ENCODE measurements at regions not wholly inside any gene's neighbourhood (a gene's known extent, or its start where the extent isn't known, plus 50 kb on each side); places are given as distances from the start of the nearest gene placed in this dataset.

DNA sequence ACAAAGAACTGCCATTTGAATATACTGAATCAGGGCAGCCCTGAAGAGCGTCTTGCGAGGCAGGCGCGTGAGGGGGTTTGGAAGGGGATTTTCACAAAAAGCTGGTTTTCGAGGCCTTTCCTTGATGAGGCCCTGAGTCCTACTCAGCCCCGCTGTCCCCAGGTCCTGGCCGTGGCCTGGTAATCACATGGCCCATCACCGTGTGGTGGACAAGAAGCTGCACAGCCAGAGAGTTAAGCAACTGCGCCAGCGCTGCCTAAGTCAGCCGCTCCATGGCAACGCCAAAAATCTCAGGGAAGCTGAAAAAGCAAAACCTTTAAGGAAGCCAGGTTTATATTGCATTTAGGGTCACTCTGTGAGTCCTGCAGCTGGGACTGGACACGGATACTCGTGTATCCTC, 341.2 kb upstream of the MYT1L start:
- no peaks in the 10 kb centered on the region for H3K4me1 ChIP-seq
- intact Hi-C loops (cut with DNase I): no loop called here
- H3K9me3 ChIP-seq: no peaks in the 10 kb centered on the region
- H3K27ac ChIP-seq (replicated peaks in 1 of 4): no peak overlapping the region
- peaks cover 0 to 5% (median 0%) of the 10 kb centered on the region in 4 donors for H3K27me3 ChIP-seq
- 94% methylated on average over 12 of the region's 14 CpGs for WGBS
- TF ChIP-seq EP300 (IDR thresholded peaks at IDR 0.05) (no peak), POLR2A (IDR thresholded peaks at IDR 0.05; ENCODE audit: low read depth) (no peak), POLR2AphosphoS5 (IDR thresholded peaks at IDR 0.05) (no peak)
- TF ChIP-seq, protein P1, sequence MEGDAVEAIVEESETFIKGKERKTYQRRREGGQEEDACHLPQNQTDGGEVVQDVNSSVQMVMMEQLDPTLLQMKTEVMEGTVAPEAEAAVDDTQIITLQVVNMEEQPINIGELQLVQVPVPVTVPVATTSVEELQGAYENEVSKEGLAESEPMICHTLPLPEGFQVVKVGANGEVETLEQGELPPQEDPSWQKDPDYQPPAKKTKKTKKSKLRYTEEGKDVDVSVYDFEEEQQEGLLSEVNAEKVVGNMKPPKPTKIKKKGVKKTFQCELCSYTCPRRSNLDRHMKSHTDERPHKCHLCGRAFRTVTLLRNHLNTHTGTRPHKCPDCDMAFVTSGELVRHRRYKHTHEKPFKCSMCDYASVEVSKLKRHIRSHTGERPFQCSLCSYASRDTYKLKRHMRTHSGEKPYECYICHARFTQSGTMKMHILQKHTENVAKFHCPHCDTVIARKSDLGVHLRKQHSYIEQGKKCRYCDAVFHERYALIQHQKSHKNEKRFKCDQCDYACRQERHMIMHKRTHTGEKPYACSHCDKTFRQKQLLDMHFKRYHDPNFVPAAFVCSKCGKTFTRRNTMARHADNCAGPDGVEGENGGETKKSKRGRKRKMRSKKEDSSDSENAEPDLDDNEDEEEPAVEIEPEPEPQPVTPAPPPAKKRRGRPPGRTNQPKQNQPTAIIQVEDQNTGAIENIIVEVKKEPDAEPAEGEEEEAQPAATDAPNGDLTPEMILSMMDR (IDR thresholded peaks at IDR 0.05): no peak
- no peak for DNase-seq (ENCODE audit: extremely low spot score)
- H3K36me3 ChIP-seq: no peaks in the 10 kb centered on the region
- no peak overlapping the region for H3K4me3 ChIP-seq

DNA sequence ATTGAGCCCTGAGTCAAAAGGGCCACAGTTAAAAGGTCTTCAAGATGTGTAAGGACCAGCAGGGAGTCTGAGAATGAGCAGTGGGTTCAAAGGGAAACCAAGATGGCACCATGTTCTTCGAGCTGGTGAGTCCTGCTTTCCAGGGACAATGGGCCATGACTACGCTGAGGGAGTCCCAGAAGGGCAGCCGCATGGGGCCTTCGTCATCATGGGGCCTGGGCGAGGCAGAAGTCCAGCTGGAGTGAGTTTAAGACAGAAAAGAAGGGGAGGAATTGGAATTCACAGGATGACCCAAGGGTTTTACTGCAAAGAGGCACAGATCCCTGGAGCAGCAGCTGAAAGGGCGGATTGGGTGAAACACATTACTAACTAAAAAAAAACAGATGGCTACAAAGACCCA, 340.8 kb upstream of the MYT1L start:
- Histone ChIP-seq H3K27me3 (peaks cover 0 to 5% (median 0%) of the 10 kb centered on the region in 4 donors), H3K9me3 (no peaks in the 10 kb centered on the region), H3K4me3 (no peak overlapping the region), H3K27ac (replicated peaks in 1 of 4) (no peak overlapping the region), H3K4me1 (no peaks in the 10 kb centered on the region), H3K36me3 (no peaks in the 10 kb centered on the region)
- DNase-seq (ENCODE audit: extremely low spot score): no peak
- TF ChIP-seq POLR2A (IDR thresholded peaks at IDR 0.05; ENCODE audit: low read depth) (no peak), POLR2AphosphoS5 (IDR thresholded peaks at IDR 0.05) (no peak), EP300 (IDR thresholded peaks at IDR 0.05) (no peak)
- TF ChIP-seq, protein P1 (IDR thresholded peaks at IDR 0.05): no peak
- intact Hi-C loops (cut with DNase I): no loop called here
- WGBS: 89% methylated on average over 6 of the region's 6 CpGs

DNA sequence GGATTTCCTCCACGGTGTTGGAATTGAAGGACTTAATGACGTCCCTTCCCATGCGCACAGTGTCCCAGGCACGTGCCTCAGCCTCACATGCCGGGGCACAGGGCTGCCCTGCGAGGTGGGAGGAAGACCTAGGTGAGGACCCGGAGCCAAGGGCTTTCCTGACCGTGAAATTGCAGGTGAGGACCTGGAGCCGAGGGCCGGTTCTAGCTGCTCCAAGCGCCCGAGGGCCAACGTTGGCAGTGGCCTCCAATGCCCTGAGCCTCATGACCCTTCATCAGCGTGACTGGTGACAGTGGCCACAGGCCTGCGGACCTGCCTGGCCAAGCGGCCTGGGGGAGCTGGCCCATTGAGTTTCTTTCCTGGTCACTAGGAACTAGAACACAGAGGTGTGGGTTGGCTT, 338.2 kb upstream of the MYT1L start:
- Histone ChIP-seq H3K4me1 (no peaks in the 10 kb centered on the region), H3K4me3 (no peak overlapping the region), H3K36me3 (no peaks in the 10 kb centered on the region), H3K27me3 (peaks cover 0 to 5% (median 0%) of the 10 kb centered on the region in 4 donors), H3K9me3 (no peaks in the 10 kb centered on the region), H3K27ac (replicated peaks in 1 of 4) (no peak overlapping the region)
- intact Hi-C loops (cut with DNase I): no loop called here
- TF ChIP-seq EP300 (IDR thresholded peaks at IDR 0.05): no peak
- no peak for TF ChIP-seq POLR2A (IDR thresholded peaks at IDR 0.05; ENCODE audit: low read depth)
- TF ChIP-seq, protein P1 (IDR thresholded peaks at IDR 0.05): no peak
- no peak for TF ChIP-seq POLR2AphosphoS5 (IDR thresholded peaks at IDR 0.05)
- DNase-seq (ENCODE audit: extremely low spot score): no peak
- 90% methylated on average over 3 of the region's 16 CpGs for WGBS

DNA sequence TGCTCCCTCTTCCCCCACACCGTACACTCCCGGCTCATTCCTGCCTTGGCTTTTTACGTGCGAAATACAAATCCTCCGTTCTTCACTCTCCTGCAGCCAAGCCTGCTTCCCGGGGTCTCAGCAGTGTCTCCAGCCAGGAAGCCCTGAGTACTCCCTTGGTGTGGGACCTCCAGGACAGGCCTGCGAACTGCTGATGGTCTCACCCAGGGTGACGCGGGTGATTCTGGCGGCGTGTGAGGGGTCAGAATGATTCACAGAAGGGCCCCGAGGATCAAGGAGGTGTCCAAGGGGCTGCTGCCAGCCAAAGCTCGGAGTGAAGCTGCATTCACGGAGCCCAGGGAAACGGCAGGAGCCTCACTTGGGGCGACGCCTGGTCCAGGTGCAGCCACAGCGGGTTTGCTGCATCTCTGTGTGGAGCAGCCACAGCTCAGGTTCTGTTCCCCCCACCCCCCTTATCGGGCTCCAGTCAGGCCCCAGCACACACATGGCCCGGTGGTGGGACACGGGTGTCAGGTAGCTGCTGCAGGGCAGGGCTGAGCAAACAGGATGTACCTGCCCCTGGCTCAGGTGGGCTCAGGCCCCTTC, 337.7 kb upstream of the MYT1L start:
- TF ChIP-seq EP300 (IDR thresholded peaks at IDR 0.05): no peak
- DNase-seq (ENCODE audit: extremely low spot score): no peak
- no peaks in the 10 kb centered on the region for H3K4me1 ChIP-seq
- 93% methylated on average over 18 of the region's 21 CpGs for WGBS
- no peak overlapping the region for H3K4me3 ChIP-seq
- intact Hi-C loops (cut with DNase I): no loop called here
- no peak overlapping the region for H3K27ac ChIP-seq (replicated peaks in 1 of 4)
- H3K27me3 ChIP-seq: peaks cover 0 to 5% (median 0%) of the 10 kb centered on the region in 4 donors
- no peaks in the 10 kb centered on the region for H3K9me3 ChIP-seq
- H3K36me3 ChIP-seq: no peaks in the 10 kb centered on the region

DNA sequence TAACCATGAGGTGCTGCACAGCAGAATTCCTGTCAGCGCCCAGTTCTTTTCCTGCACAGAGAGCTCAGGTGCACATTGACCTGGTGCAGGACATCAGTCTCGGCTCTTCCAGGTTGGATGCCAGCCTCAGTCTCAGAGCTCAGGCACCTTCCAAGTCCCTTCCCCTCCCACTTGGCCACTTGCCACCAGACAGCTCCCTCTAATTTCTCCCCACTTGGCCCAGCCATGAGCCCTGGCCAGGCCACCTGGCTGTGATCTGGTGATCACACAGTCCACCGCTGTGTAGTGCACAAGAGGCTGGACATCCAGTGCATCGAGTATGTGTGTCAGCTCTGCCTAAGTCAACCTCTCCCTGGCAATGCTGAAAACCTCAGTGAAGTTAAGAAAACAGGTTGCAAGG, 336.6 kb upstream of the MYT1L start:
- H3K36me3 ChIP-seq: no peaks in the 10 kb centered on the region
- TF ChIP-seq EP300 (IDR thresholded peaks at IDR 0.05): no peak
- H3K4me3 ChIP-seq: no peak overlapping the region
- 86% methylated on average over 4 of the region's 4 CpGs for WGBS
- intact Hi-C loops (cut with DNase I): no loop called here
- H3K9me3 ChIP-seq: no peaks in the 10 kb centered on the region
- no peak overlapping the region for H3K27ac ChIP-seq (replicated peaks in 1 of 4)
- DNase-seq (ENCODE audit: extremely low spot score): no peak
- H3K4me1 ChIP-seq: peaks cover 0 to 8% (median 4%) of the 10 kb centered on the region in 4 donors
- peaks cover 0 to 5% (median 0%) of the 10 kb centered on the region in 4 donors for H3K27me3 ChIP-seq

DNA sequence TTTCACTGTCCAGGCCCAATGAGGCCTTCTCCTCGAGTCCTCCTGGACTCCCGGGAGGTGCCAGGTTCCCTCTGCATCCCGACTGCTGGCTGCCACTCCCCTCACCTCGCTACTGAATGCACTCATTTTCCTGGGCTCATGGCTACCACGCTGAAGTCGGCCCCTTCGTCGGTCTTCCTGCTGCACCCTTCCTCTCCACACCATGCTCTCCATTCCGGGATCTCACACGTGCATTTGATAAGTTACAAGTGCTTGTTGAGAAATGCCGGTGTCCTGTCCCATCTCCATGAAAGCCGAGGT, 334.7 kb upstream of the MYT1L start:
- Histone ChIP-seq H3K4me1 (peaks cover 2 to 27% (median 20%) of the 10 kb centered on the region in 4 donors), H3K27ac (replicated peaks in 1 of 4) (no peak overlapping the region), H3K36me3 (no peaks in the 10 kb centered on the region), H3K27me3 (peaks cover 0 to 5% (median 0%) of the 10 kb centered on the region in 4 donors), H3K9me3 (no peaks in the 10 kb centered on the region), H3K4me3 (no peak overlapping the region)
- TF ChIP-seq POLR2A (IDR thresholded peaks at IDR 0.05; ENCODE audit: low read depth) (no peak), EP300 (IDR thresholded peaks at IDR 0.05) (no peak), POLR2AphosphoS5 (IDR thresholded peaks at IDR 0.05) (no peak)
- TF ChIP-seq, protein P1 (IDR thresholded peaks at IDR 0.05): no peak
- no peak for DNase-seq (ENCODE audit: extremely low spot score)
- WGBS: 77% methylated on average over 12 of the region's 12 CpGs
- intact Hi-C loops (cut with DNase I): no loop called here
